ENCODE measurements at regions not wholly inside any gene's neighbourhood (a gene's known extent, or its start where the extent isn't known, plus 50 kb on each side); places are given as distances from the start of the nearest gene placed in this dataset.

GRCh38 chr2:402721-403120 is 114.8 kb upstream of the ALKAL2 start:
- TF ChIP-seq CTCF (conservative IDR thresholded peaks at IDR 0.05), result no peak
- Mint-ChIP-seq H3K36me3 (ENCODE audit: low read depth) (no peaks in the 10 kb centered on the region), H3K4me1 (peaks cover 2% of the 10 kb centered on the region), H3K9me3 (peaks cover 9% of the 10 kb centered on the region), H3K27me3 (ENCODE audit: insufficient read depth) (peaks cover 3% of the 10 kb centered on the region), H3K4me3 (no peak overlapping the region), H3K27ac (no peak overlapping the region)
- H3K4me3 ChIP-seq (ENCODE audit: low read length), result no peak overlapping the region
- no peak overlapping the region for H3K27ac ChIP-seq (ENCODE audit: low read depth, low read length)
- H3K4me1 ChIP-seq (ENCODE audit: control insufficient read depth, insufficient read depth, low read length), result no peaks in the 10 kb centered on the region
- no peaks in the 10 kb centered on the region for H3K36me3 ChIP-seq (ENCODE audit: control insufficient read depth, insufficient read depth, low read length)
- H3K9me3 ChIP-seq (ENCODE audit: control insufficient read depth, low read length), result peaks cover 11% of the 10 kb centered on the region
- H3K9ac ChIP-seq (ENCODE audit: extremely low read depth, low read length, poor library complexity, severe bottlenecking), result no peak overlapping the region
- peak; percentile 13 for DNase-seq
- H3K27me3 ChIP-seq (ENCODE audit: control insufficient read depth, insufficient read depth, low read length, poor library complexity, severe bottlenecking), result no peaks in the 10 kb centered on the region
- 88% methylated on average over 3 of the region's 3 CpGs; no CpG with 5 or more reads in 1 of the 2 experiments for WGBS, 2 experiments (ENCODE audit: insufficient coverage in 1 of 2, insufficient read length in 1 of 2)

GRCh38 chr2:402206-402605 is 114.3 kb upstream of the ALKAL2 start:
- H3K4me3 Mint-ChIP-seq, result no peak overlapping the region
- no peaks in the 10 kb centered on the region for H3K27me3 ChIP-seq (ENCODE audit: control insufficient read depth, insufficient read depth, low read length, poor library complexity, severe bottlenecking)
- WGBS, 2 experiments (ENCODE audit: insufficient coverage in 1 of 2, insufficient read length in 1 of 2), result 93 to 100% methylated on average over 2 to 3 of the region's 3 CpGs
- DNase-seq, result peak; percentile 26
- no peaks in the 10 kb centered on the region for H3K36me3 Mint-ChIP-seq (ENCODE audit: low read depth)
- no peaks in the 10 kb centered on the region for H3K4me1 ChIP-seq (ENCODE audit: control insufficient read depth, insufficient read depth, low read length)
- peaks cover 3% of the 10 kb centered on the region for H3K27me3 Mint-ChIP-seq (ENCODE audit: insufficient read depth)
- H3K27ac ChIP-seq (ENCODE audit: low read depth, low read length), result no peak overlapping the region
- no peak overlapping the region for H3K27ac Mint-ChIP-seq
- H3K9me3 ChIP-seq (ENCODE audit: control insufficient read depth, low read length), result peaks cover 11% of the 10 kb centered on the region
- no peaks in the 10 kb centered on the region for H3K36me3 ChIP-seq (ENCODE audit: control insufficient read depth, insufficient read depth, low read length)
- H3K4me3 ChIP-seq (ENCODE audit: low read length), result no peak overlapping the region
- H3K9ac ChIP-seq (ENCODE audit: extremely low read depth, low read length, poor library complexity, severe bottlenecking), result no peak overlapping the region
- peaks cover 9% of the 10 kb centered on the region for H3K9me3 Mint-ChIP-seq
- peaks cover 2% of the 10 kb centered on the region for H3K4me1 Mint-ChIP-seq
- no peak for TF ChIP-seq CTCF (conservative IDR thresholded peaks at IDR 0.05)

- H3K36me3 ChIP-seq (ENCODE audit: control insufficient read depth, insufficient read depth, low read length), result no peaks in the 10 kb centered on the region
- peaks cover 11% of the 10 kb centered on the region for H3K9me3 ChIP-seq (ENCODE audit: control insufficient read depth, low read length)
- DNase-seq, result peak; percentile 59
- peaks cover 9% of the 10 kb centered on the region for H3K9me3 Mint-ChIP-seq
- H3K27ac ChIP-seq (ENCODE audit: low read depth, low read length), result no peak overlapping the region
- TF ChIP-seq CTCF (conservative IDR thresholded peaks at IDR 0.05), result no peak
- WGBS, 2 experiments (ENCODE audit: insufficient coverage in 1 of 2, insufficient read length in 1 of 2), result 66 to 85% methylated on average over 9 to 14 of the region's 14 CpGs
- no peaks in the 10 kb centered on the region for H3K36me3 Mint-ChIP-seq (ENCODE audit: low read depth)
- H3K4me3 ChIP-seq (ENCODE audit: low read length), result no peak overlapping the region
- H3K27ac Mint-ChIP-seq, result no peak overlapping the region
- no peak overlapping the region for H3K4me3 Mint-ChIP-seq
- H3K9ac ChIP-seq (ENCODE audit: extremely low read depth, low read length, poor library complexity, severe bottlenecking), result no peak overlapping the region
- no peaks in the 10 kb centered on the region for H3K27me3 ChIP-seq (ENCODE audit: control insufficient read depth, insufficient read depth, low read length, poor library complexity, severe bottlenecking)
- no peaks in the 10 kb centered on the region for H3K4me1 ChIP-seq (ENCODE audit: control insufficient read depth, insufficient read depth, low read length)
- H3K27me3 Mint-ChIP-seq (ENCODE audit: insufficient read depth), result peaks cover 3% of the 10 kb centered on the region
- H3K4me1 Mint-ChIP-seq, result peaks cover 2% of the 10 kb centered on the region
Observed at GRCh38 chr2:401019-401679, 113.3 kb upstream of the ALKAL2 start.
